NCI-H345 (cell line): ENCODE measurements at regions not wholly inside any gene's neighbourhood (a gene's known extent, or its start where the extent isn't known, plus 50 kb on each side); places are given as distances from the start of the nearest gene placed in this dataset.
"Not testable (repeated sequence)": the region's sequence is repeated elsewhere in the genome, so short reads cannot be mapped to it uniquely, and the experiment has no call there.

ENCODE experiments used
- DNase-seq: peaks from one replicate; lab custom pipeline; 2025; lab: John Stamatoyannopoulos, UW

DNA sequence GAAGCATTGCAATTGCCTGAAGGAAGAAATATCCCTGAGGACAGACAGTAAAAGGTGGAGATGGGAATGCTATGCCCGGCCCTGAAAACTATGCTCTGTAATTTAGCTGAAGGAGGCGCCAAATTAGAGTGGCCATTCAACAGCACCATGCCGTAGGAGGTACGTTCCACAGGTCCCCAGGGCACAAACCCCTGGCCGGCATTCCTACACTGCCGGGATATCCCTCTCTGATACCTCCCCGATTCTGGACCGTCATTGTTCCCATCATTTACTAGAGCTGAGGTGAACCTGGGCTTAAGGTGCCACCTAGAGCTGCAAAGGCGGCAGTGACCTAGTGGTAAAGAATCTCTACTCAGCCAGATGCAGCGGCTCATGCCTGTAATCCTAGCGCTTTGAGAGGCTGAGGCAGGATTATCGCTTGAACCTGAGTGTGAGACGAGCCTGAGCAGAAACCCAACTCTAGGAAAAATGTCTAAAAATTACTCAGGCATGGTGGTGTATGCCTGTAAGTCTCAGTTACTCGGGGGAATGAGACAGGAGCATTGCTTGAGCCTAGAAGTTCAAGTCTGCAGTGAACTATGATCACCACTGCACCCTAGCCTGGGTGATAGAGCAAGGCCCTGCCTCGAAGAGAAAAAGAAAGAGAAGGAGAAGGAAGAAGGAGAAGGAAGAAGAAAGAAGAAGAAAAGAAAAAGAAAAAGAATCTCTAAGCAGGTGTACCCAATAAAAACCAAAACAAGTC, 53.0 kb upstream of the TNKS2 start:
- no peak for DNase-seq

DNA sequence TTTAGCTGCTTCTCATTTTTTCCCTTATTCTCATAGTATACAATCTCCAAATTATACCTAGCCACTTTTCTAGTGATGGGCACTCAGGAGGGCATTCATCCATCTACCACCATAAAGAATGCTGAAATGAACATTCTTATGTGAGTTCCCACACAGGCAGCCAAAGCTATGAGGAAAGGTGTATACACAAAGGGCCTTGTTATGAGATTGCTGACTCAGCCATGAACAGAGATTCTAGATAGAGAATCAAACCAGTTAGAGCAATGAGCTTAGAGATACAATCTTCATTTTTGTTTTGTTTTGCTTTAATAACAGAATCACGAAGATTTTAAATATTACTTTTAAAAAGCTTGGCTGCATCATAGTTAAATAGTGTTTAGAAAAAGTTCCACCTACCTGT, 54.8 kb upstream of the TNKS2 start:
- no peak for DNase-seq

DNA sequence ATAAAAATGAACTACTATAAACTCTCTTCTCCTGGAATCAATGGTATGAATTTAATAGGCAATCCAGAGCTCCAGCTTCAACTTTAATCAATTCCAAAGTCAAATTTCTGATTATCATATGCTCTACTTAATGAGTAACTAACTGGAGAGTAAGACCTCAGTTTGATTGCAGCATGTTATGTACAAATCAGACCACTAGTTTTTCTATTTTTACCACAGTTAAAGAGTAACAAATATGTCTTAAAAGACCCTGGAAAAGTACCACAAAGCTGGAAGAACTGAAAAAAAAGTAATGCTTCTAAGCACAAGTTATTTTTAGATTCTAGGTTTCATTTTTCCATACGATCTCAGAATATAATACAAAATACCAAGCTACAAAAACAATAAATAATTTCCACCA, 56.0 kb upstream of the TNKS2 start:
- DNase-seq, result no peak

DNA sequence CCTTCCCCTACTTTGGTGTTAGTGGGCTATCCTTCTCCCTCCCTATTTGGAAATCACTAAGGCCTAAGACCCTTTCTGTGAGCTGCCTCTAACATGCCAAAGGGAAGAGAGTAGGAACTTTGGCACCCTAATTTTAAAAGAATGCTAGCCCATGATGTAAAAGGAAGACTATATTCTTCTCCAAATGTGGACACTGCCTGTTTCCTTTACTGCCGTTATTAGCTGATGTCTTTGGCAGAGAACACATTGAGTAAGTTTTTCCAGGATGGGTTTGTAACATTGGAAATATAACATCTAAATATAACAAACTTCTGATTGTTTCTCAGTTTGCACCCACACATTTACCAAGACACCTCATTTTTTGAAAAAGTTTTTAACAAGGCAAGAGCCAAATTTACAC, 56.9 kb upstream of the TNKS2 start:
- DNase-seq, result no peak

DNA sequence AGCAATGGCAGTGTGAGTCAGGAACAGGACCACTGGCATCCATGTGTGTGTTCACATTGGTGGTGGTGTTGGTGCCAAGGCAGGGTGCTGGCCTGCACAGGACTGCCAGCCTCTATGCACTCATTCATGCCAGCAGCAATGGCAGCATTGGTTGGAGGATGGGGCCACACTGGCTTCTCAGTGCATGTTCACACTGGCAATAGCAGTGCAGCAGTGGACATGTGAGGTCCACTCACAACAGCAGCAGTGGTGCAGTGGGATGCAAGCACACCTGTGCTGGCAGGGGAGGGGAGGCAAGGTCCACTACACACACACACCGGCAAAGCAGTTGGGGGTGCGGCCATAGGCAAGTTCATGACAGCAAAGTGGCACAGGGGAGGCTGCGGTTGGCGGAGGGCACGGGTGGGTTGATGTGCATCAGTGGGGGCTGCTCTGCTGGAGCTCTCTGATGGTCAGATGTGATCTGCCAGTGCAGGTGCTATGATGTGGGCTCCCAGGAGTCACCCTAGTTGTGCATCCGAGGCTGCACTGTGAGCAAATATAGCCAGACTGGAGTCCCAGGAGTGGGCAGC, 57.8 kb upstream of the TNKS2 start:
- DNase-seq, result no peak

DNA sequence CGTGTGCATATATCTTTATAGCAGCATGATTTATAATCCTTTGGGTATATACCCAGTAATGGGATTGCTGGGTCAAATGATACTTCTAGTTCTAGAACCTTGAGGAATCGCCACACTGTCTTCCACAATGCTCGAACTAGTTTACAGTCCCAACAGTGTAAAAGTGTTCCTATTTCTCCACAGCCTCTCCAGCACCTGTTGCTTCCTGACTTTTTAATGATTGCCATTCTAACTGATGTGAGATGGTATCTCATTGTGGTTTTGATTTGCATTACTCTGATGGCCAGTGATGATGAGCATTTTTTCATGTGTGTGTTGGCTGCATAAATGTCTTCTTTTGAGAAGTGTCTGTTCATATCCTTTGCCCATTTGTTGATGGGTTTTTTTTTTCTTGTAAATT, 66.0 kb upstream of the TNKS2 start:
- DNase-seq, result not testable (repeated sequence)

DNA sequence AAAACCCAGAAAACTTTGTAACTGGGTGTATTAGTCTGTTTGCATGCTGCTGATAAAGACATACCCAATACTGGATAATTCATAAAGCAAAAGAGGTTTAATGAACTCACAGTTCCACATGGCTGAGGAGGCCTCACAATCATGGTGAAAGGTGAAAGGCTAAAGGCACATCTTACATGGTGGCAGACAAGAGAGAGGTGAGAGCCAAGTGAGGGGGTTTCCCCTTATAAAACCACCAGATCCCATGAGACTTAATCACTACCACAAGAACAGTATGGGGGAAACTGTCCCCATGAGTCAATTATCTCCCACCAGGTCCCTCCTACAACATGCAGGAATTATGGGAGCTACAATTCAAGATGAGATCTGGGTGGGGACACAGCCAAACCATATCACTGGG, 68.9 kb upstream of the TNKS2 start:
- not testable (repeated sequence) for DNase-seq

DNA sequence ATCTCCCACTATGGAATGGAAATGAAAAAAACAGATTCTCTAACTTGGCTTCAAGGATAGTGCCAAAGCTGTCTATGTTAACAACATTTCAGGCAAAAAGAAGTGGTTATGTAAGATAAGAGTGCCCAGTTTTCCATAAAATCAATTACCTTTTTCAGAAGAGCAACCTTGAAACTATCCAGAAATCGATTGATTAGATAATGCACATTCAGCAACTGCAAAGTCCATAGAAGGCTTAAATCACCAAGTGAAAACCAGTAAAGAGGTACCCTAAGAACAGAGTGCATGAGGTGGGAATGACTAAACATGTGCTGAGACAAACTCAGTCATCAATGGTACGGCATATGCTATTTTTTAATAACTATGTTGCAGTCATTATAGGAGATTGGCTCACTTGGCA, 71.9 kb upstream of the TNKS2 start:
- no peak for DNase-seq

DNA sequence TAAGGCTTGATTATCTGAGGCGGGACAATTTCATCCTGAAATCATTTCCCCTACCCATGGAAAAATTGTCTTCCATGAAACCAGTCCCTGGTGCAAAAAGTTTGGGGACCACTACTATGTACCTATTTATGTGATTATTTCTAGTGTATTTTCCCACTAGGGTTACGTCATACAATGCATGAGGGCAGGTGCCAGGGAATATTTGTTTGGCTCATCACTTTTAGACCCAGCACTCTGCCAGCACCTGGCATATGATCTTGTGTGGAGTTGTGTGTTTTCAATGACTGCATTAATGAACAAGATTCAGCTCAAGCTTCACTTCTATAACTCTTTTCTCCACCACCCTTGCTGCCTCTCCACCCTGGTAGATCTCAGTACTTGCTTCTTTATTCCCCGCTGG, 73.3 kb upstream of the TNKS2 start:
- DNase-seq, result no peak

DNA sequence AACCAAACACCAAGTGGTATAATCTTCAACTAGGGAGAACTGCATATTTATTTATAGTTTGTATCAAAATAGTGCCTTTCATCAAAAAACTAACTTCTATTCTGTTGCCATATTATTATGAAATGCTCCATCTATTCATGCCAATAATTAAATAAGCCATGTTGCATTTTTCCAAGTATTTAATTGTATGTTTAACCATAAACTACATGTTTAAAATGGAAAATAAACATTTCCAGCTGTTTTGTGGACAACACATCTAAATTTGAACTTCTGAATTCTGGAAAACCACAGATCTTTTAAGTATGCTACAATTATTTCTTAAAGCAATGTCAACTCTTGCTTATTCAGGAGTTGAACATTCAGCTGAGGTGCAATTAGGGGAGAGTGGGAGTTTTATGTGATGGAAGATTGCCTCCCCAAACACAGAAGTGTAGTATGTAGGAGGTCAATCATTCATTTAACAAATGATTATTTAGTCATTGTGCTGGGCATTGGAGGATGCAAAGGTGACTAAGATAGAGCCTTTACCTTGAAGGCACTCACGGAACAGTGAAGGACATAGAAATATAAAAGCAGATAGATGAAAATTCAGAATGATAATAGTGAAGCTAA, 80.7 kb upstream of the PPP1R3C start:
- no peak for DNase-seq

DNA sequence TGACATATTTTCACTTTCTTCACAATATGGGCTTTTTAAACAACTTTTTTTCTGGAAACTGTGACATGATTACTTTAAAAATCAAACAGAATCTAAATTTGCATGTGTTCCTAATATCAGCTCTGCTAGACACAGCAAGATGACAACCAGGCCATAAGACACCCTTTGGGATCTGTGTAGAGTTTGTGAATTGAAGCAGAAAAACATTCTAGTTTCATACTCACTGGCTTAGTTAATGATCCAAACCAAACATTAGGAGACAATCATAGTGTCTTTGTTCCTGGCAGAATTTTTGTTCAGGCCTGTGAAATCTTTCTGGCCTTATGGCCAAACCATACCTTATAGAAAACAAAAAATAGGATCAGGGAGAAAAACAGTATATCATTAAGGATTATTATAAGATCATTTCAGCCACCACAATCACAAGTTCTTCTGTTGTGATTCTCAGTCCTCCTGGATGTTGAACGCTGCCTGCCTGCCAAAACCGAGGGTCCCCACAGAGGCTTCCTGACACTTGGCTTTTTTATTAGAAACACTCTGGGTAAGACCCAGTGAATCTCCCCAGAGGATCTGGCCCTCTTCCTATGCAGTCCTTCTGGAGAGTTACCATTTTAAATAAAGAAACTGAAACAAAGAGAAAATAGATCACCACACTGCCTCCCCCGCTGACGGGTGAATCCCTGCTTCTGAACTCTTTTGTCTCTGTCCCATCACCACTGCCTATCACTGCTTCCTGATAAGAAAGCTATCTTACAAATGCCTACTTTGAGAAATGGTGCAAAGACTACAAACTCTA, 79.2 kb upstream of the PPP1R3C start:
- DNase-seq, result no peak

DNA sequence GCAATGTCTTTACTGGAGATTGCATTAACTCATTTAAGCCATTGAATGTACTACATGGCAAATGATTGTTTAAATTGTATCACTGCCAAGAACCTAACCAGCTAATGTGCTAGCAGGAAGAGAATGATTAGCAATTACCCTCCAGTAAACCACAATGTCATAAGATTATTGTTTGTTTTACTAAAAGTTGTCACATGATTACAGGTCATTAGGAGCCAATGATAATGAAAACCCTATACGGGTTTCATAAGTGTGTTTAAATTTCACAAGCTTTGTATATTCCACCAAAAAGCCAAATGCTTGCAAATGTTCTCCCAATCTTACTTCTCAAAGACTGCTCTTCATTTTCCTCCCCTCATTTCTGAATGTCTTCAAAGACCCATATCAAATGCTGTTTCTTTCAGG, 76.5 kb upstream of the PPP1R3C start:
- DNase-seq, result no peak

DNA sequence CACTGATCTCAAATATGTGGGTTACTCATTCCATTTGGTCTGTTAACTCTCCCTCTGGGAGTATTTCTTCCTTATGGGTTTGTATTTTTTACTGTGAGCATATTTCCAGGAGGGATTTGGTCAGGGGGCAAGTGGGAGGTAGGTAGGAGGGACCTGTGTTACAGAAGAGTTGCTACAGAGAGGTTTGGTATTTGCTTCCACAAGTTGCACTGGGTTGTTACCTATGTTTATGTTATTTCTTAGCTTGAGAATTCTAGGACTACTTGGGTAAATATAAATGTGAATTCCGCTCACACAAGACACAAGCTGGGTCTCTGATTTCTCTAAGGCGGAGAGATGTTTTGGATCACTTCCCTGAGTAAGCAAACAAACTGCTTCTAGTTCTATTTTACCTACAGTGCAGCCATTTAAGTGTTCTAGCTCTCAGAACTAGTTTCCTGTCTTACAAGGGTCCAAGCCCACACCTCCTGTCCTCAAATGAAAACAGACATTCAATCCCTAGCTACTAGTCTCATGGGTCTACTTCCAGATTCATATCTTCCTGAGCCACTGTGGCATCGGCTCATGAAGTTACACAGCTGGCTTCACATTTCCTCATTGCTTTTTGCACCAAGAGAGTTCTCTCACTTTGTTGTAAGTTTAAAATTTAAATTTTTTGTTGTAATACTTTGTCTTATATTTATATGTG, 75.4 kb upstream of the PPP1R3C start:
- DNase-seq, result no peak

DNA sequence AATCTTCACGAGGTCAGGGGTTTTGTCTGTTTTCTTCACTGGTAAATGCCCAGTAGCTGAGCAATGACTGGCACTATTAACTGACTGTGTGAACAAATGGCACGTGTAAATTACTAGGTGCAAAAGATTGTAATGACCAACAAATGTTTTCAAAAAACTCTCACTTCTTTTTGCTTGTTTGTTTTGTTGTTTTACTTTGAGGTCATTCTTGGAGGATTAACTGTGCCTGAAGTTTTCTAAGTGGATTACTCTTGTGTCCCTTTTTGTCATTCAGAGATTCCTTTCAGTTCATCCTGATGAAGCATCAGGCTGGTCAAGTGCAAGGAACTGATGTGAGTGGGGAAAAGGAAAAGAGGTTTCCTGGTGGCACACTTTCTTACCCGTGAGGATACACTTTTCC, 74.4 kb upstream of the PPP1R3C start:
- DNase-seq, result no peak

DNA sequence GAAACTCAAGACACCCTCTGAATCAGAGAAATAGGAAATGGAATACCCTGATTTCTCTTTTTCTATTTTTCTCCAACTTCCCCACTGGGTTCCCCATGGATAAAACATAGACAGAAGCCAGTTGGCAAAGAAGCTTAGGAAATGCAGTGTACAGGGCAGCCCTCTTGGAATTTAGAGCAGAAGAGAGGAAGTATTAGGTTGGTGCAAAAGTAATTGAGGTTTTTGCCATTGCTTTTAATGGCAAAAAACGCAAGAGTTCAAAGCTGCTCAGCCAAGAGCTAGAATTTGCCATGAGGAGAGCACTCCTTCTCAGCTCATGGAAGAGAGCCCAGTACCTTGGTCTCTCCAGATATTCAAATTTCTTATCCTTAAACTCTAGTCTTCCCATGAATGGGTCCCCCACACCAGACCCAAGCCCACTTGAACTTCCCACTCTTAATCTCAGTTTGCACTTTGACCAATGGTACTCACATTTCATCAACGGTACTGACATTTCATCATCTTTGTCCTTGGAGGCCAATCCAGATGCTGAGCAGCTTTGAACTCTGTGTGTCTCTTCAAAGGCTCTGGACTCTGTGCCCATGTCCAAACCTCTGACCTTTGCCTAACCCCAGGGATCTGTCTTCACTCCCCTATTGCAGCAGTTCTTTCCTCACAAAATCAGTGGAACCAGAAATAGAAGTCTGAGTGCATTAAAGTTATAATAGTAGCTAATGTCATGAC, 73.2 kb upstream of the PPP1R3C start:
- DNase-seq, result no peak

DNA sequence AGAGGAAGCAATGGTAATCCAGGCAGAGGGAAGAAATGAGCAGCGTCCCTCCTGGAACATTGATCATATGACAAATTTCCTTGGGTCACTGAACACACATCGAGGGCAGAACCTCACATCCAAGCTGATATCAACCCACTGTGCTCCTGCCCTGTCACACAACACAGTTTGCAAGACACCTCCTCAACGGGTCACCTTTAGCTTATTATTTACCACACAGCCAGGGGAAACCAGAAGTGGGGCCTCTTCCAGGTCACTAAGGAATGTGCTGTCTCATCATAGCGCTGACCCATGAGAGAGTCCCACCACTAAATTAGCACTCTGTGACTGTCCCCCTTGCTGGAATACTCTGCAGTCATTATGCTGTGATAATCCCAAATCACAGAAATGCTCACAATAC, 69.7 kb upstream of the PPP1R3C start:
- no peak for DNase-seq

DNA sequence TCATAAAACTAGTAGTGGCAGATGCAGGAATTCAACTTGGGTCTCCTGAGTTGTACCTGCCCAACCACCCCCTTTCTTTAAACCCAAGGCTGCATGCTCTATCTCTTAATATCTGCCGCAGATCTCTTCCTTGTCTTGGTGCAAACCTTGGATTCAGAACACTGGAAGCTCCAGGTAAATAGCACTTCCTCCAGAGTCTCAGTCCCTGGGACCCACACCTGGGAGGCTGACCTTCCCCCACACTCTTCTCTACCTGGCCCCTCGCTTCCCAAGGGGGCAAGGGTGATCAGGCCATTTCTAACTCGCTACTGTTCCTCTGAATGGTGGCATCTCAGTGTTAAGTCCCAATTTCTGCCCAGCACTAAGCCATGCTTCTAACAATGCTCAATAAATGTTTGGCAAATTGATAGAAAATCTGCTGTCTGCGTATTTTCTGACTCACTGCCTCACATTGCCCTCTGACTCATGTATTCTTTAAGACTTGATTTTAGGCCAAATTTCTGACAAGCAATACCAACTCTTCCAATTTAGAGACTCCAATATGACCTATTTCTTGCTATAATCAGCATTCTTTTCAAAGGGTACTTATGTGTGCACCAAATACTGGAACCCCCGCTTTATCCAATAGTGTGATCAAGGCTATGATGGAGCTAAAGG, 68.0 kb upstream of the PPP1R3C start:
- DNase-seq, result no peak

DNA sequence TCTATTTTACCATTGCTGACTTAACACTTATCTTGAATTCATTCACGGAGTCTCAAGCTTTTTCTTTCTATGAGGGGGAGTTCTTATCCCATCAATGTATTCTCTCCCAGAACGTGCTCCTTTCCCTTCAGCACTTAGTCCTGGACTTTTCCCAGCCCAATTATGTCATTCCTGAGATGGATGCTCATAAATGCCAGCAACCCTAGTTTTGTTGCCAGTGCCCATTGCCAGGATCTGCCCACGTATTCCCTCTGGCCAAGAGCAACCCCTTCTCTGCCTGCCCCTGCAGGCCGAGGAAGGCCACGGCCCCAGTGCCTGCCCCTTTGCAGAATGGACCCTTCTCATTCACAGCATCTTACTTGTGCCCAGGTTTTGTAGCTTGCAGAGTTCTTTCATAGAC, 67.4 kb upstream of the PPP1R3C start:
- DNase-seq, result no peak

DNA sequence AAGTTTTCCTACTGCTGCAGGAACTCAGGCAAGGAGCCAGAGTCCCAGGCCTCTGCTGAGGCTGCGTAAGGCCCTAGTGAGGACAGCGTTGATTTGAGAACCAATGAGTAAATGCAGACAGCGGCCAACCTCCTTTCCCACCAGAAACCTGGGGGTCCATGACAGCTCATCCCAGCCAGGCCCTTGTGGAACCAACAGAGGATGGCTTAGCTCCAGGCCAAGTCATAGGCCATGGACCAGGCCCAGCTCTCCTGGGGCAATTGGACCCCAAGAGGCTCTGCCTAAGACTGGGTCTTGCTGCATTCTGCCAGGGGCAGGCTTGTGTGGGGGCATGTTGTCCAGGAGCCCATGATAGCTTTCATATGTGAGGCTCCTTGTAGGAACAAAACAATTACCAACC, 65.4 kb upstream of the PPP1R3C start:
- DNase-seq, result no peak

DNA sequence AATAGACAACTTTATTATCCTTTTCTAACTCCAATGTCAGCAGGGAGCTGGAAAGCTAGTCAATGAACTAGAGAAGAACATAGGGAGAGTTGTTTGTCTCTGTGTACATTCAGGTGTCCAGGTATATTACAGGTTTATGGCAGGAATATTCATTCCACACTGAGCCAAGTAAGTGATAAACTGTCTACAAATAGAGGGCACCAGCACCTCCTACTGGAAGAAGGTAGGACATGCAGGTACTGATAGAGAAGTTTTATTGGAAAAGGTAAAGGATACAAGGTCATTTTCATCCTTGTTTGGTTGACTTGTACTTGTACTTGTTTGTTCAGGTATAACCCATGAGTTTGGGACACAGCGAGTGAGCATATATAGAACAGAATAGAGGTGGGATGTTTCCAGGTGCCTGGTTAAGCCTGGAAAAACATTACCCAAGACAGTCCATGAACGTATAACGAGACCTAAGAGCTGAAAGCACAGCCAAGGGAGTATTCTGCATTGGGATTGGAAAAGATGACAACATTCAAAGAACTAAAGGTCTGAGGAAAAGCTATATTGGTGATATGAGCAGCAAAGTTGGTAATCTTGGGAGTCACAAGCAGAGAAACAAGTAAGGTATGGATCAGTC, 61.4 kb upstream of the PPP1R3C start:
- DNase-seq, result peak; percentile 3

DNA sequence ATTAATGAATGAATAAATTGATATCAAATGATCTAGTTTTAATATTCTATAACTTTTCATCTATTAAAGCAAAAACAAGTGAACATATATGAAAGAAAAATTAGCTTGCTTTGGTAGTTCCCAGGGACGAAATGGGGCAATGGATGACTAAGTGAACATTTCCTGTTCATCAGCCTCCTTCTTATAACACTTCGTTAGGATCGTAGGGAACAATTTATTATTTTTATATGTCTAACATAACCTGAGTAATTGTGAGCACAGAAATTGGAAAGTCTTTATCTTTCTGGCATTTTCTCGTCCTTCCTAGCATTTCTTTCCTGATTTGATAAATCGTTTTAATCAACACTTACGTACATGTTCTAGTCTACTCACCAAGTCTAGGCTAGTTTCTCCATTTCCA, 59.1 kb upstream of the PPP1R3C start:
- no peak for DNase-seq
